K562 (cell line): ENCODE measurements at regions not wholly inside any gene's neighbourhood (a gene's known extent, or its start where the extent isn't known, plus 50 kb on each side); places are given as distances from the start of the nearest gene placed in this dataset.

ENCODE experiments used
- ATAC-seq: fragments of 200-7000 bp; cut with Tn5 transposase; 3 replicates; pipeline ENCODE4 v1.9.1; 2020; ENCODE audit warnings: moderate library complexity
- BruUV-seq: library from RNA; stranded (reverse); fragments of 400-500 nt; replicated peaks from 2 replicates; lab custom pipeline; 2021; lab: Mats Ljungman, UMichigan
- CTCF ChIA-PET: fragments of 300-600 bp; formaldehyde crosslinking; extraction: SDS; loops from one replicate; lab custom pipeline; 2021; ENCODE audit warnings: low intra/inter-chr PET ratio; lab: Yijun Ruan, JAX
- POLR2A ChIA-PET: fragments of 300-600, 350-650 bp; sonication (Branson Sonifier 250); formaldehyde crosslinking; extraction: SDS; loops from one replicate; lab custom pipeline; 2021; ENCODE audit warnings: antibody characterized with exemption, inconsistent platforms; lab: Yijun Ruan, JAX
- DNase-seq, 4 experiments: peaks; one replicate each; pipeline versions ENCODE4 v3.0.0 to v3.0.0-alpha.2; 2011 to 2018; ENCODE audit warnings: low spot score in 3 of 4, mixed read lengths in 3 of 4; ENCODE audit errors: extremely low read depth in 1 of 4
- FAIRE-seq: peaks from 2 replicates; lab custom pipeline; 2011; peaks lifted over from hg19 to GRCh38; lab: Jason Lieb, UNC
- H2AFZ ChIP-seq: 2 replicates; pipeline ENCODE4 v1.6.0; 2011; ENCODE audit warnings: low read depth, low read length, control low read depth, inconsistent platforms
- H3K27ac ChIP-seq: fragments of 200-600 bp; 3 replicates; pipeline ENCODE4 v1.8.0; 2011; ENCODE audit warnings: low read depth, mild to moderate bottlenecking, control low read depth, inconsistent platforms, low read length, moderate library complexity, mixed read lengths; ENCODE audit errors: extremely low read depth
- H3K27me3 ChIP-seq, 2 experiments: fragments of 300-600 bp in 1 of 2; 2 replicates in 1 of 2; 3 replicates in 1 of 2; pipeline versions ENCODE4 v1.6.0 to v1.8.0; 2011; ENCODE audit warnings: inconsistent platforms in 2 of 2, low read length in 2 of 2, mild to moderate bottlenecking in 1 of 2, mixed read lengths in 1 of 2, moderate library complexity in 1 of 2; ENCODE audit not compliant: control insufficient read depth in 2 of 2, insufficient read depth in 2 of 2
- H3K36me3 ChIP-seq: fragments of 300-600 bp; 3 replicates; pipeline ENCODE4 v1.8.0; 2011; ENCODE audit warnings: mild to moderate bottlenecking, low read length, inconsistent platforms; ENCODE audit not compliant: control insufficient read depth, insufficient read depth
- H3K4me1 ChIP-seq, 2 experiments: fragments of 200-600 bp in 1 of 2; replicated peaks in 1 of 2; 2 replicates in 1 of 2; 3 replicates in 1 of 2; pipeline versions ENCODE4 v1.5.1 to v1.8.0; 2011; ENCODE audit warnings: inconsistent platforms in 2 of 2, low read length in 2 of 2, mild to moderate bottlenecking in 1 of 2, mixed read lengths in 1 of 2, moderate library complexity in 1 of 2; ENCODE audit not compliant: control insufficient read depth in 2 of 2, insufficient read depth in 2 of 2
- H3K4me2 ChIP-seq: 2 replicates; pipeline ENCODE4 v1.6.1; 2011; ENCODE audit warnings: low read length, control low read depth, inconsistent platforms, mixed read lengths; ENCODE audit not compliant: insufficient read depth
- H3K4me3 ChIP-seq: fragments of 200-600 bp; sonication (generic), shearing (Covaris generic); 2 replicates; pipeline ENCODE4 v1.5.1; 2016; ENCODE audit warnings: control low read depth, inconsistent platforms
- H3K79me2 ChIP-seq: fragments of 200-600 bp; 3 replicates; pipeline ENCODE4 v1.8.0; 2011; ENCODE audit warnings: low read length, inconsistent platforms; ENCODE audit not compliant: control insufficient read depth, insufficient read depth
- H3K9ac ChIP-seq, 2 experiments: 2 replicates each; pipeline versions ENCODE4 v1.6.0 to v1.6.1; 2011; ENCODE audit warnings: low read depth in 2 of 2, low read length in 2 of 2, control low read depth in 1 of 2, inconsistent platforms in 1 of 2, mild to moderate bottlenecking in 1 of 2, mixed read lengths in 1 of 2; ENCODE audit not compliant: insufficient read depth in 1 of 2
- H3K9me1 ChIP-seq: one replicate; pipeline ENCODE4 v1.6.0; 2011; ENCODE audit warnings: inconsistent platforms, mild to moderate bottlenecking, low read length, moderate library complexity; ENCODE audit not compliant: control insufficient read depth, insufficient read depth
- H3K9me3 ChIP-seq: replicated peaks from 2 replicates; pipeline ENCODE4 v1.5.1; 2011; ENCODE audit warnings: low read depth, low read length, inconsistent platforms; ENCODE audit not compliant: control insufficient read depth, insufficient read depth
- H4K20me1 ChIP-seq: replicated peaks from 2 replicates; pipeline ENCODE4 v1.6.1; 2011; ENCODE audit warnings: low read length, inconsistent platforms, mixed read lengths; ENCODE audit not compliant: control insufficient read depth, insufficient read depth
- MEIS2 ChIP-seq: fragments of 450-650 bp; IDR thresholded peaks from 2 replicates; pipeline ENCODE4 v1.6.1; 2014; ENCODE audit warnings: mild to moderate bottlenecking; ENCODE audit not compliant: partially characterized antibody
- MTA2 ChIP-seq: fragments of 450-650 bp; IDR thresholded peaks from 2 replicates; pipeline ENCODE4 v1.6.1; 2016; ENCODE audit warnings: low read depth
- NEUROD1 ChIP-seq: fragments of 150-350 bp; IDR thresholded peaks from 2 replicates; pipeline ENCODE4 v1.6.1; 2014; ENCODE audit warnings: borderline replicate concordance, low read length, low read depth; ENCODE audit not compliant: partially characterized antibody
- PCBP1 ChIP-seq: fragments of 200-400 bp; formaldehyde crosslinking; IDR thresholded peaks from 2 replicates; pipeline ENCODE4 v1.6.1; 2018; ENCODE audit warnings: mild to moderate bottlenecking, low read depth, low read length; ENCODE audit not compliant: poor library complexity, severe bottlenecking
- STAT5B ChIP-seq: fragments of 250-450 bp; sonication (Bioruptor Pico); IDR thresholded peaks from 2 replicates; pipeline ENCODE4 v1.8.0; 2021; ENCODE audit warnings: mild to moderate bottlenecking, inconsistent platforms
- TFAP4 ChIP-seq: sonication (generic); formaldehyde crosslinking; IDR thresholded peaks from 2 replicates; pipeline ENCODE4 v1.8.0; 2022; ENCODE audit warnings: missing genetic modification reagents, mild to moderate bottlenecking, moderate library complexity, borderline replicate concordance
- ZNF764 ChIP-seq: fragments of 250-450 bp; sonication (Bioruptor Pico); IDR thresholded peaks from 2 replicates; pipeline ENCODE4 v1.4.0; 2020; ENCODE audit warnings: low read depth, mild to moderate bottlenecking, moderate library complexity
- ZSCAN32 ChIP-seq: fragments of 450-650 bp; formaldehyde crosslinking; IDR thresholded peaks from 2 replicates; pipeline ENCODE4 v1.4.0; 2020; ENCODE audit warnings: mild to moderate bottlenecking, moderate library complexity
- WGBS: fragments of 100-300 bp; shearing (Covaris generic); methylation state at CpG from one replicate; pipeline ENCODE4 v1.1.6; 2016; ENCODE audit warnings: low coverage, mixed read lengths; ENCODE audit not compliant: insufficient coverage; ENCODE audit errors: missing lambda C conversion rate; 5-methylcytosine and 5-hydroxymethylcytosine counted together
- in situ Hi-C: fragments of 300-500 bp; cut with MboI; formaldehyde crosslinking; loops from 4 replicates; pipeline ENCODE4 v1.15.0; 2018; ENCODE audit warnings: inconsistent platforms, mixed read lengths
- intact Hi-C: fragments of 100-400 bp; cut with micrococcal nuclease; formaldehyde crosslinking; loops from 2 replicates; pipeline ENCODE4 v1.14.2; 2022
- TF ChIP-seq, protein P1 (sequence below): fragments of 450-650 bp; conservative IDR thresholded peaks from 2 replicates; pipeline ENCODE4 v1.6.1; 2016; ENCODE audit warnings: missing genetic modification characterization, low read depth, mild to moderate bottlenecking, missing compliant biosample characterization, moderate library complexity

GRCh38 chr3:124628863-124629262 lies 101.4 kb upstream of the UMPS start:
- CTCF ChIA-PET: no interaction called here
- ATAC-seq: no peak
- WGBS: 70% methylated on average over 4 of the region's 4 CpGs

More at GRCh38 chr3:124628863-124629262, 101.4 kb upstream of the UMPS start:
- DNase-seq: no peak
- Histone ChIP-seq H3K36me3 (no peaks in the 10 kb centered on the region), H3K4me1 (peaks cover 0 to 10% of the 10 kb centered on the region in 2 experiments; a peak in 3 of 5 replicates), H3K79me2 (no peaks in the 10 kb centered on the region), H3K9me3 (no peaks in the 10 kb centered on the region), H3K4me3 (no peak overlapping the region), H3K4me2 (no peak overlapping the region), H4K20me1 (no peaks in the 10 kb centered on the region), H3K27ac (no peak overlapping the region), H3K9ac (no peak overlapping the region), H3K9me1 (no peaks in the 10 kb centered on the region), H3K27me3 (no peaks in the 10 kb centered on the region), H2AFZ (no peak overlapping the region)
- FAIRE-seq: no peak
- no peak for TF ChIP-seq ZSCAN32
- TF ChIP-seq, protein P1, sequence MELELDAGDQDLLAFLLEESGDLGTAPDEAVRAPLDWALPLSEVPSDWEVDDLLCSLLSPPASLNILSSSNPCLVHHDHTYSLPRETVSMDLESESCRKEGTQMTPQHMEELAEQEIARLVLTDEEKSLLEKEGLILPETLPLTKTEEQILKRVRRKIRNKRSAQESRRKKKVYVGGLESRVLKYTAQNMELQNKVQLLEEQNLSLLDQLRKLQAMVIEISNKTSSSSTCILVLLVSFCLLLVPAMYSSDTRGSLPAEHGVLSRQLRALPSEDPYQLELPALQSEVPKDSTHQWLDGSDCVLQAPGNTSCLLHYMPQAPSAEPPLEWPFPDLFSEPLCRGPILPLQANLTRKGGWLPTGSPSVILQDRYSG (tag): no peak
- TF ChIP-seq NEUROD1: no peak
- TF ChIP-seq TFAP4: no peak
- no peak for TF ChIP-seq STAT5B
- TF ChIP-seq PCBP1: no peak
- TF ChIP-seq MEIS2: no peak
- no peak for TF ChIP-seq MTA2
- no peak for TF ChIP-seq ZNF764 (CRISPR knock-in tag)
- intact Hi-C loops: no loop called here
- in situ Hi-C loops: no loop called here
- POLR2A ChIA-PET: no interaction called here
- BruUV-seq: no TSS peak
